HCT116 (cell line): ENCODE measurements at regions not wholly inside any gene's neighbourhood (a gene's known extent, or its start where the extent isn't known, plus 50 kb on each side); places are given as distances from the start of the nearest gene placed in this dataset.

Experiments
- ATAC-seq: fragments of 200-7000 bp; cut with Tn5 transposase; 2 replicates; pipeline ENCODE4 v1.9.1; 2020; ENCODE audit warnings: mild to moderate bottlenecking, moderate library complexity
- BruUV-seq: library from RNA; stranded (reverse); fragments of 400-500 nt; replicated peaks from 2 replicates; lab custom pipeline; 2021; lab: Mats Ljungman, UMichigan
- CTCF ChIA-PET: fragments of 300-600 bp; sonication (Branson Sonifier 250); formaldehyde crosslinking; loops from one replicate; lab custom pipeline; 2021; ENCODE audit warnings: antibody characterized with exemption; lab: Charles Lee
- POLR2A ChIA-PET: fragments of 300-600, 350-600 bp; sonication (Branson Sonifier 250); formaldehyde crosslinking; loops from one replicate; lab custom pipeline; 2021; ENCODE audit warnings: antibody characterized with exemption; lab: Charles Lee
- RAD21 ChIA-PET, 2 experiments: fragments of 300-600 bp; sonication (Branson Sonifier 250); formaldehyde crosslinking; loops; one replicate each; lab custom pipeline; 2023; ENCODE audit warnings: low total read pairs in 2 of 2; ENCODE audit not compliant: uncharacterized antibody in 2 of 2, unreplicated experiment in 2 of 2, low non-redundant PET in 1 of 2; lab: Charles Lee
- DNase-seq: peaks from one replicate; pipeline ENCODE4 v3.0.0-alpha.2; 2010; ENCODE audit warnings: low read depth, low spot score
- H2AFZ ChIP-seq: fragments of 200-600 bp; shearing (Covaris generic), sonication (generic); 2 replicates; pipeline ENCODE4 v1.6.1; 2017; ENCODE audit warnings: low read depth, mixed run types, mixed read lengths, antibody characterized with exemption, low read length; ENCODE audit not compliant: poor library complexity, severe bottlenecking
- H3K27ac ChIP-seq: 2 replicates; pipeline ENCODE4 v1.5.1; 2012; ENCODE audit warnings: low read depth, low read length
- H3K27me3 ChIP-seq: fragments of 200-600 bp; sonication (generic); 2 replicates; pipeline ENCODE4 v1.6.1; 2016; ENCODE audit warnings: mixed run types, low read length, mixed read lengths; ENCODE audit not compliant: insufficient read depth
- H3K36me3 ChIP-seq, 2 experiments: fragments of 200-500 bp in 1 of 2; fragments of 200-600 bp in 1 of 2; sonication (Bioruptor generic) in 1 of 2; sonication (generic) in 1 of 2; 2 replicates each; pipeline versions ENCODE4 v1.5.1 to v1.6.1; 2014 to 2016; ENCODE audit warnings: low read length in 2 of 2, inconsistent platforms in 1 of 2, mixed read lengths in 1 of 2, mixed run types in 1 of 2; ENCODE audit not compliant: insufficient read depth in 2 of 2, control insufficient read depth in 1 of 2
- H3K4me1 ChIP-seq, 2 experiments: fragments of 200-600 bp in 1 of 2; sonication (generic) in 1 of 2; 2 replicates each; pipeline versions ENCODE4 v1.5.1 to v1.6.1; 2012 to 2017; ENCODE audit warnings: low read length in 2 of 2, inconsistent platforms in 1 of 2, mild to moderate bottlenecking in 1 of 2, mixed read lengths in 1 of 2, mixed run types in 1 of 2, moderate library complexity in 1 of 2; ENCODE audit not compliant: insufficient read depth in 2 of 2, control insufficient read depth in 1 of 2
- H3K4me2 ChIP-seq: fragments of 200-600 bp; sonication (generic); 2 replicates; pipeline ENCODE4 v1.6.1; 2017; ENCODE audit warnings: mixed run types, low read length, mixed read lengths
- H3K4me3 ChIP-seq, 2 experiments: fragments of 200-600 bp in 1 of 2; sonication (generic) in 1 of 2; replicated peaks in 1 of 2; 2 replicates each; pipeline ENCODE4 v1.5.1; 2011 to 2016; ENCODE audit warnings: low read length in 2 of 2, control low read depth in 1 of 2, low read depth in 1 of 2, mild to moderate bottlenecking in 1 of 2, mixed read lengths in 1 of 2, mixed run types in 1 of 2
- H3K79me2 ChIP-seq: fragments of 200-600 bp; sonication (generic); 2 replicates; pipeline ENCODE4 v1.6.1; 2017; ENCODE audit warnings: mild to moderate bottlenecking, mixed run types, low read length, moderate library complexity, mixed read lengths; ENCODE audit not compliant: insufficient read depth
- H3K9ac ChIP-seq: fragments of 200-600 bp; sonication (generic); 2 replicates; pipeline ENCODE4 v1.6.1; 2016; ENCODE audit warnings: low read length, mixed read lengths
- H3K9me2 ChIP-seq: fragments of 200-600 bp; sonication (generic), shearing (Covaris generic); 2 replicates; pipeline ENCODE4 v1.6.1; 2017; ENCODE audit warnings: mixed run types, mild to moderate bottlenecking, moderate library complexity; ENCODE audit not compliant: insufficient read depth
- H3K9me3 ChIP-seq, 2 experiments: fragments of 200-500 bp in 1 of 2; fragments of 200-600 bp in 1 of 2; sonication (Bioruptor generic) in 1 of 2; sonication (generic) in 1 of 2; 2 replicates each; pipeline ENCODE4 v1.6.1; 2014 to 2017; ENCODE audit warnings: low read length in 2 of 2, mixed read lengths in 2 of 2, inconsistent platforms in 1 of 2, low read depth in 1 of 2, mild to moderate bottlenecking in 1 of 2, mixed run types in 1 of 2, moderate library complexity in 1 of 2; ENCODE audit not compliant: control insufficient read depth in 1 of 2, insufficient read depth in 1 of 2
- H4K20me1 ChIP-seq: fragments of 200-600 bp; sonication (generic), shearing (Covaris generic); 2 replicates; pipeline ENCODE4 v1.6.1; 2017; ENCODE audit warnings: mixed run types, mild to moderate bottlenecking, moderate library complexity; ENCODE audit not compliant: insufficient read depth
- CBX3 ChIP-seq: IDR thresholded peaks from 2 replicates; pipeline ENCODE4 v1.6.1; 2012; ENCODE audit warnings: low read depth
- CEBPB ChIP-seq: IDR thresholded peaks from 2 replicates; pipeline ENCODE4 v1.6.1; 2012; ENCODE audit warnings: low read depth
- EGR1 ChIP-seq: IDR thresholded peaks from 2 replicates; pipeline ENCODE4 v1.6.1; 2012; ENCODE audit warnings: low read depth
- EZH2 ChIP-seq: fragments of 200-600 bp; sonication (generic); IDR thresholded peaks from 2 replicates; pipeline ENCODE4 v1.6.1; 2017; ENCODE audit warnings: antibody characterized with exemption, mixed run types
- EZH2phosphoT487 ChIP-seq: fragments of 200-600 bp; IDR thresholded peaks from 2 replicates; pipeline ENCODE4 v1.6.1; 2018; ENCODE audit warnings: antibody characterized with exemption, borderline replicate concordance
- FOSL1 ChIP-seq: IDR thresholded peaks from 2 replicates; pipeline ENCODE4 v1.6.1; 2012; ENCODE audit warnings: low read depth
- JUND ChIP-seq: IDR thresholded peaks from 2 replicates; pipeline ENCODE4 v1.6.1; 2012
- POLR2A ChIP-seq: IDR thresholded peaks from 2 replicates; pipeline ENCODE4 v1.7.0; 2011; ENCODE audit warnings: borderline replicate concordance; ENCODE audit not compliant: insufficient read depth, insufficient read length; ENCODE audit errors: extremely low read depth
- RAD21 ChIP-seq: IDR thresholded peaks from 2 replicates; pipeline ENCODE4 v1.6.1; 2012; ENCODE audit warnings: low read depth, mild to moderate bottlenecking
- SIN3A ChIP-seq: IDR thresholded peaks from 2 replicates; pipeline ENCODE4 v1.6.1; 2012; ENCODE audit warnings: low read depth
- SP1 ChIP-seq: IDR thresholded peaks from 2 replicates; pipeline ENCODE4 v1.6.1; 2012; ENCODE audit warnings: low read depth
- TCF7L2 ChIP-seq: IDR thresholded peaks from 2 replicates; pipeline ENCODE4 v1.7.0; 2011; ENCODE audit warnings: borderline replicate concordance, inconsistent platforms; ENCODE audit not compliant: insufficient read depth, insufficient read length; ENCODE audit errors: extremely low read depth
- ZFX ChIP-seq: fragments of 450-650 bp; IDR thresholded peaks from 2 replicates; pipeline ENCODE4 v1.6.1; 2017
- intact Hi-C: fragments of 100-400 bp; cut with micrococcal nuclease; formaldehyde crosslinking; loops from 2 replicates; pipeline ENCODE4 v1.10.0; 2022
- TF ChIP-seq, protein P1 (sequence below): IDR thresholded peaks from 2 replicates; pipeline ENCODE4 v1.6.1; 2011; ENCODE audit warnings: mild to moderate bottlenecking, low read length, moderate library complexity; ENCODE audit not compliant: insufficient replicate concordance; ENCODE audit errors: extremely low read depth
- TF ChIP-seq, protein P2 (sequence below), 3 experiments: fragments of 200-600 bp in 1 of 3; sonication (generic) in 1 of 3; IDR thresholded peaks in 2 of 3; conservative IDR thresholded peaks in 1 of 3; 2 replicates each; pipeline ENCODE4 v1.5.1; 2012 to 2017; ENCODE audit warnings: low read depth in 2 of 3, low read length in 2 of 3, antibody characterized with exemption in 1 of 3, borderline replicate concordance in 1 of 3, control low read depth in 1 of 3, mild to moderate bottlenecking in 1 of 3, mixed read lengths in 1 of 3, mixed run types in 1 of 3, moderate library complexity in 1 of 3; ENCODE audit not compliant: insufficient read depth in 1 of 3
- TF ChIP-seq, protein P3 (sequence below): IDR thresholded peaks from 2 replicates; pipeline ENCODE4 v1.6.1; 2012
- TF ChIP-seq, protein P4 (sequence below): IDR thresholded peaks from 2 replicates; pipeline ENCODE4 v1.6.1; 2012; ENCODE audit warnings: low read depth
- TF ChIP-seq, protein P5 (sequence below): IDR thresholded peaks from 2 replicates; pipeline ENCODE4 v1.6.1; 2012

DNA sequence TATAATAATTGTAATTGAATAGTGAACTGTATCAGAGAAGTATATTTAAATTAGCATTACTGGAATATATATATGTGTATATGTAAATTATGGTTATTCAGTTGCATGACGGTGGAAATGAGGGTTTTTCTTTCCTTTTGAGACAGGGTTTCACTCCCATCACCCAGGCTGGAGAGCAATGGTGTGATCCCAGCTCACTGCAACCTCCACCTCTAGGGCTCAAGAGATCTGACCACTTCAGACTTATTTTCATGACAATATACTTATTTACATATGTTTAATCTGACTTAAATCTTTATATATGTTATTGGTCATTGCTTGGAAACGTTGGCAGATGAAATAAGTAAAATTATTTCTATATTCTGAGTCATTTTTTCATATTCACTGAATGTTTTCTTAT lies 744.4 kb upstream of the PRR20A start:
- no peak overlapping the region for H3K4me3 ChIP-seq
- TF ChIP-seq, protein P1, sequence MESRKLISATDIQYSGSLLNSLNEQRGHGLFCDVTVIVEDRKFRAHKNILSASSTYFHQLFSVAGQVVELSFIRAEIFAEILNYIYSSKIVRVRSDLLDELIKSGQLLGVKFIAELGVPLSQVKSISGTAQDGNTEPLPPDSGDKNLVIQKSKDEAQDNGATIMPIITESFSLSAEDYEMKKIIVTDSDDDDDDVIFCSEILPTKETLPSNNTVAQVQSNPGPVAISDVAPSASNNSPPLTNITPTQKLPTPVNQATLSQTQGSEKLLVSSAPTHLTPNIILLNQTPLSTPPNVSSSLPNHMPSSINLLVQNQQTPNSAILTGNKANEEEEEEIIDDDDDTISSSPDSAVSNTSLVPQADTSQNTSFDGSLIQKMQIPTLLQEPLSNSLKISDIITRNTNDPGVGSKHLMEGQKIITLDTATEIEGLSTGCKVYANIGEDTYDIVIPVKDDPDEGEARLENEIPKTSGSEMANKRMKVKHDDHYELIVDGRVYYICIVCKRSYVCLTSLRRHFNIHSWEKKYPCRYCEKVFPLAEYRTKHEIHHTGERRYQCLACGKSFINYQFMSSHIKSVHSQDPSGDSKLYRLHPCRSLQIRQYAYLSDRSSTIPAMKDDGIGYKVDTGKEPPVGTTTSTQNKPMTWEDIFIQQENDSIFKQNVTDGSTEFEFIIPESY, result no peak
- TF ChIP-seq TCF7L2 (no peak), ZFX (no peak), POLR2A (no peak), FOSL1 (no peak), EGR1 (no peak), SIN3A (no peak), CEBPB (no peak), EZH2 (no peak), CBX3 (no peak), RAD21 (no peak), SP1 (no peak), JUND (no peak), EZH2phosphoT487 (no peak)
- TF ChIP-seq, protein P2, sequence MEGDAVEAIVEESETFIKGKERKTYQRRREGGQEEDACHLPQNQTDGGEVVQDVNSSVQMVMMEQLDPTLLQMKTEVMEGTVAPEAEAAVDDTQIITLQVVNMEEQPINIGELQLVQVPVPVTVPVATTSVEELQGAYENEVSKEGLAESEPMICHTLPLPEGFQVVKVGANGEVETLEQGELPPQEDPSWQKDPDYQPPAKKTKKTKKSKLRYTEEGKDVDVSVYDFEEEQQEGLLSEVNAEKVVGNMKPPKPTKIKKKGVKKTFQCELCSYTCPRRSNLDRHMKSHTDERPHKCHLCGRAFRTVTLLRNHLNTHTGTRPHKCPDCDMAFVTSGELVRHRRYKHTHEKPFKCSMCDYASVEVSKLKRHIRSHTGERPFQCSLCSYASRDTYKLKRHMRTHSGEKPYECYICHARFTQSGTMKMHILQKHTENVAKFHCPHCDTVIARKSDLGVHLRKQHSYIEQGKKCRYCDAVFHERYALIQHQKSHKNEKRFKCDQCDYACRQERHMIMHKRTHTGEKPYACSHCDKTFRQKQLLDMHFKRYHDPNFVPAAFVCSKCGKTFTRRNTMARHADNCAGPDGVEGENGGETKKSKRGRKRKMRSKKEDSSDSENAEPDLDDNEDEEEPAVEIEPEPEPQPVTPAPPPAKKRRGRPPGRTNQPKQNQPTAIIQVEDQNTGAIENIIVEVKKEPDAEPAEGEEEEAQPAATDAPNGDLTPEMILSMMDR (IDR thresholded peaks at IDR 0.05 in 2 of 3, conservative IDR thresholded peaks at IDR 0.05 in 1 of 3; ENCODE audit: borderline replicate concordance in 1 of 3, insufficient read depth in 1 of 3, low read depth in 2 of 3, low read length in 2 of 3), result no peak
- TF ChIP-seq, protein P3, sequence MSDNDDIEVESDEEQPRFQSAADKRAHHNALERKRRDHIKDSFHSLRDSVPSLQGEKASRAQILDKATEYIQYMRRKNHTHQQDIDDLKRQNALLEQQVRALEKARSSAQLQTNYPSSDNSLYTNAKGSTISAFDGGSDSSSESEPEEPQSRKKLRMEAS, result no peak
- TF ChIP-seq, protein P4, sequence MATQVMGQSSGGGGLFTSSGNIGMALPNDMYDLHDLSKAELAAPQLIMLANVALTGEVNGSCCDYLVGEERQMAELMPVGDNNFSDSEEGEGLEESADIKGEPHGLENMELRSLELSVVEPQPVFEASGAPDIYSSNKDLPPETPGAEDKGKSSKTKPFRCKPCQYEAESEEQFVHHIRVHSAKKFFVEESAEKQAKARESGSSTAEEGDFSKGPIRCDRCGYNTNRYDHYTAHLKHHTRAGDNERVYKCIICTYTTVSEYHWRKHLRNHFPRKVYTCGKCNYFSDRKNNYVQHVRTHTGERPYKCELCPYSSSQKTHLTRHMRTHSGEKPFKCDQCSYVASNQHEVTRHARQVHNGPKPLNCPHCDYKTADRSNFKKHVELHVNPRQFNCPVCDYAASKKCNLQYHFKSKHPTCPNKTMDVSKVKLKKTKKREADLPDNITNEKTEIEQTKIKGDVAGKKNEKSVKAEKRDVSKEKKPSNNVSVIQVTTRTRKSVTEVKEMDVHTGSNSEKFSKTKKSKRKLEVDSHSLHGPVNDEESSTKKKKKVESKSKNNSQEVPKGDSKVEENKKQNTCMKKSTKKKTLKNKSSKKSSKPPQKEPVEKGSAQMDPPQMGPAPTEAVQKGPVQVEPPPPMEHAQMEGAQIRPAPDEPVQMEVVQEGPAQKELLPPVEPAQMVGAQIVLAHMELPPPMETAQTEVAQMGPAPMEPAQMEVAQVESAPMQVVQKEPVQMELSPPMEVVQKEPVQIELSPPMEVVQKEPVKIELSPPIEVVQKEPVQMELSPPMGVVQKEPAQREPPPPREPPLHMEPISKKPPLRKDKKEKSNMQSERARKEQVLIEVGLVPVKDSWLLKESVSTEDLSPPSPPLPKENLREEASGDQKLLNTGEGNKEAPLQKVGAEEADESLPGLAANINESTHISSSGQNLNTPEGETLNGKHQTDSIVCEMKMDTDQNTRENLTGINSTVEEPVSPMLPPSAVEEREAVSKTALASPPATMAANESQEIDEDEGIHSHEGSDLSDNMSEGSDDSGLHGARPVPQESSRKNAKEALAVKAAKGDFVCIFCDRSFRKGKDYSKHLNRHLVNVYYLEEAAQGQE, result no peak
- TF ChIP-seq, protein P5, sequence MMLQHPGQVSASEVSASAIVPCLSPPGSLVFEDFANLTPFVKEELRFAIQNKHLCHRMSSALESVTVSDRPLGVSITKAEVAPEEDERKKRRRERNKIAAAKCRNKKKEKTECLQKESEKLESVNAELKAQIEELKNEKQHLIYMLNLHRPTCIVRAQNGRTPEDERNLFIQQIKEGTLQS, result no peak
- TF ChIP-seq, all 23 proteins: peak for 0
- intact Hi-C loops, result no loop called here
- DNase-seq (no peak), ATAC-seq (no peak)
- H2AFZ ChIP-seq, result no peak overlapping the region
- H3K9me2 ChIP-seq, result no peaks in the 10 kb centered on the region
- peaks cover 19 to 41% of the 10 kb centered on the region in 2 experiments; a peak in 3 of 4 replicates for H3K9me3 ChIP-seq
- H3K27me3 ChIP-seq, result no peaks in the 10 kb centered on the region
- no peaks in the 10 kb centered on the region for H4K20me1 ChIP-seq
- no peak overlapping the region for H3K9ac ChIP-seq
- H3K79me2 ChIP-seq, result no peaks in the 10 kb centered on the region
- no peaks in the 10 kb centered on the region for H3K36me3 ChIP-seq
- POLR2A ChIA-PET, result no interaction called here
- H3K27ac ChIP-seq, result no peak overlapping the region
- no peak overlapping the region for H3K4me2 ChIP-seq
- H3K4me1 ChIP-seq, result no peaks in the 10 kb centered on the region
- RAD21 ChIA-PET, result no interaction called here
- CTCF ChIA-PET, result no interaction called here
- no TSS peak for BruUV-seq
